ENCODE measurements at regions not wholly inside any gene's neighbourhood (a gene's known extent, or its start where the extent isn't known, plus 50 kb on each side); places are given as distances from the start of the nearest gene placed in this dataset.
"Not testable (repeated sequence)": the region's sequence is repeated elsewhere in the genome, so short reads cannot be mapped to it uniquely, and the experiment has no call there.

- H3K36me3 ChIP-seq (ENCODE audit: control insufficient read depth in 1 of 2, insufficient read depth in 2 of 2, low read length in 2 of 2); H2AFZ ChIP-seq (ENCODE audit: low read depth, low read length, poor library complexity, severe bottlenecking); CTCF ChIA-PET; H3K9me3 ChIP-seq (ENCODE audit: control insufficient read depth in 1 of 2, insufficient read depth in 1 of 2, low read depth in 1 of 2, low read length in 2 of 2); RAD21 ChIA-PET (ENCODE audit: low non-redundant PET in 1 of 2, low total read pairs in 2 of 2, uncharacterized antibody in 2 of 2, unreplicated experiment in 2 of 2); H4K20me1 ChIP-seq (ENCODE audit: insufficient read depth); H3K9ac ChIP-seq (ENCODE audit: low read length); POLR2A ChIA-PET; H3K27ac ChIP-seq (ENCODE audit: low read depth, low read length); H3K79me2 ChIP-seq (ENCODE audit: insufficient read depth, low read length); BruUV-seq (replicated peaks); H3K27me3 ChIP-seq (ENCODE audit: insufficient read depth, low read length); H3K4me1 ChIP-seq (ENCODE audit: control insufficient read depth in 1 of 2, insufficient read depth in 2 of 2, low read length in 2 of 2); DNase-seq (ENCODE audit: low read depth, low spot score); H3K4me2 ChIP-seq (ENCODE audit: low read length); H3K4me3 ChIP-seq (replicated peaks in 1 of 2; ENCODE audit: low read depth in 1 of 2, low read length in 2 of 2); intact Hi-C loops (cut with micrococcal nuclease); ATAC-seq; H3K9me2 ChIP-seq (ENCODE audit: insufficient read depth): not testable (repeated sequence)
Observed at GRCh38 chr1:120575201-120575600, 148.5 kb upstream of the NBPF26 start.

GRCh38 chr1:120582135-120582534 lies 141.6 kb upstream of the NBPF26 start:
- H3K79me2 ChIP-seq (ENCODE audit: insufficient read depth, low read length); H3K4me2 ChIP-seq (ENCODE audit: low read length); POLR2A ChIA-PET; H3K27ac ChIP-seq (ENCODE audit: low read depth, low read length); H3K4me3 ChIP-seq (replicated peaks in 1 of 2; ENCODE audit: low read depth in 1 of 2, low read length in 2 of 2); H3K9me2 ChIP-seq (ENCODE audit: insufficient read depth); RAD21 ChIA-PET (ENCODE audit: low non-redundant PET in 1 of 2, low total read pairs in 2 of 2, uncharacterized antibody in 2 of 2, unreplicated experiment in 2 of 2); H3K36me3 ChIP-seq (ENCODE audit: control insufficient read depth in 1 of 2, insufficient read depth in 2 of 2, low read length in 2 of 2); H3K9me3 ChIP-seq (ENCODE audit: control insufficient read depth in 1 of 2, insufficient read depth in 1 of 2, low read depth in 1 of 2, low read length in 2 of 2); H3K9ac ChIP-seq (ENCODE audit: low read length); ATAC-seq; H3K27me3 ChIP-seq (ENCODE audit: insufficient read depth, low read length); intact Hi-C loops (cut with micrococcal nuclease); H3K4me1 ChIP-seq (ENCODE audit: control insufficient read depth in 1 of 2, insufficient read depth in 2 of 2, low read length in 2 of 2); DNase-seq (ENCODE audit: low read depth, low spot score); BruUV-seq (replicated peaks); CTCF ChIA-PET; H2AFZ ChIP-seq (ENCODE audit: low read depth, low read length, poor library complexity, severe bottlenecking); H4K20me1 ChIP-seq (ENCODE audit: insufficient read depth): not testable (repeated sequence)

- H3K36me3 ChIP-seq (ENCODE audit: control insufficient read depth in 1 of 2, insufficient read depth in 2 of 2, low read length in 2 of 2); H3K4me1 ChIP-seq (ENCODE audit: control insufficient read depth in 1 of 2, insufficient read depth in 2 of 2, low read length in 2 of 2); BruUV-seq (replicated peaks); H3K9me2 ChIP-seq (ENCODE audit: insufficient read depth); intact Hi-C loops (cut with micrococcal nuclease); H3K4me2 ChIP-seq (ENCODE audit: low read length); H3K27ac ChIP-seq (ENCODE audit: low read depth, low read length); H3K79me2 ChIP-seq (ENCODE audit: insufficient read depth, low read length); CTCF ChIA-PET; DNase-seq (ENCODE audit: low read depth, low spot score); H4K20me1 ChIP-seq (ENCODE audit: insufficient read depth); H3K4me3 ChIP-seq (replicated peaks in 1 of 2; ENCODE audit: low read depth in 1 of 2, low read length in 2 of 2); RAD21 ChIA-PET (ENCODE audit: low non-redundant PET in 1 of 2, low total read pairs in 2 of 2, uncharacterized antibody in 2 of 2, unreplicated experiment in 2 of 2); H3K9me3 ChIP-seq (ENCODE audit: control insufficient read depth in 1 of 2, insufficient read depth in 1 of 2, low read depth in 1 of 2, low read length in 2 of 2); H3K27me3 ChIP-seq (ENCODE audit: insufficient read depth, low read length); ATAC-seq; H2AFZ ChIP-seq (ENCODE audit: low read depth, low read length, poor library complexity, severe bottlenecking); H3K9ac ChIP-seq (ENCODE audit: low read length); POLR2A ChIA-PET: not testable (repeated sequence)
Observed at GRCh38 chr1:120586053-120586452, 137.7 kb upstream of the NBPF26 start.

GRCh38 chr1:120588811-120589210 lies 134.9 kb upstream of the NBPF26 start:
- H3K27ac ChIP-seq (ENCODE audit: low read depth, low read length); DNase-seq (ENCODE audit: low read depth, low spot score); CTCF ChIA-PET; H3K79me2 ChIP-seq (ENCODE audit: insufficient read depth, low read length); H3K27me3 ChIP-seq (ENCODE audit: insufficient read depth, low read length); RAD21 ChIA-PET (ENCODE audit: low non-redundant PET in 1 of 2, low total read pairs in 2 of 2, uncharacterized antibody in 2 of 2, unreplicated experiment in 2 of 2); H3K9ac ChIP-seq (ENCODE audit: low read length); H3K36me3 ChIP-seq (ENCODE audit: control insufficient read depth in 1 of 2, insufficient read depth in 2 of 2, low read length in 2 of 2); POLR2A ChIA-PET; intact Hi-C loops (cut with micrococcal nuclease); H3K9me2 ChIP-seq (ENCODE audit: insufficient read depth); H3K9me3 ChIP-seq (ENCODE audit: control insufficient read depth in 1 of 2, insufficient read depth in 1 of 2, low read depth in 1 of 2, low read length in 2 of 2); H3K4me1 ChIP-seq (ENCODE audit: control insufficient read depth in 1 of 2, insufficient read depth in 2 of 2, low read length in 2 of 2); ATAC-seq; H2AFZ ChIP-seq (ENCODE audit: low read depth, low read length, poor library complexity, severe bottlenecking); H3K4me2 ChIP-seq (ENCODE audit: low read length); H4K20me1 ChIP-seq (ENCODE audit: insufficient read depth); H3K4me3 ChIP-seq (replicated peaks in 1 of 2; ENCODE audit: low read depth in 1 of 2, low read length in 2 of 2); BruUV-seq (replicated peaks): not testable (repeated sequence)

GRCh38 chr1:120591774-120592173 lies 132.0 kb upstream of the NBPF26 start:
- H3K4me2 ChIP-seq (ENCODE audit: low read length); H3K9me2 ChIP-seq (ENCODE audit: insufficient read depth); H3K27ac ChIP-seq (ENCODE audit: low read depth, low read length); H3K36me3 ChIP-seq (ENCODE audit: control insufficient read depth in 1 of 2, insufficient read depth in 2 of 2, low read length in 2 of 2); CTCF ChIA-PET; DNase-seq (ENCODE audit: low read depth, low spot score); H3K4me3 ChIP-seq (replicated peaks in 1 of 2; ENCODE audit: low read depth in 1 of 2, low read length in 2 of 2); H3K27me3 ChIP-seq (ENCODE audit: insufficient read depth, low read length); H3K9me3 ChIP-seq (ENCODE audit: control insufficient read depth in 1 of 2, insufficient read depth in 1 of 2, low read depth in 1 of 2, low read length in 2 of 2); BruUV-seq (replicated peaks); H3K4me1 ChIP-seq (ENCODE audit: control insufficient read depth in 1 of 2, insufficient read depth in 2 of 2, low read length in 2 of 2); H3K9ac ChIP-seq (ENCODE audit: low read length); H2AFZ ChIP-seq (ENCODE audit: low read depth, low read length, poor library complexity, severe bottlenecking); RAD21 ChIA-PET (ENCODE audit: low non-redundant PET in 1 of 2, low total read pairs in 2 of 2, uncharacterized antibody in 2 of 2, unreplicated experiment in 2 of 2); POLR2A ChIA-PET; intact Hi-C loops (cut with micrococcal nuclease); H4K20me1 ChIP-seq (ENCODE audit: insufficient read depth); ATAC-seq; H3K79me2 ChIP-seq (ENCODE audit: insufficient read depth, low read length): not testable (repeated sequence)

All from HCT116 (cell line).